A549 (cell line): ENCODE measurements at regions not wholly inside any gene's neighbourhood (a gene's known extent, or its start where the extent isn't known, plus 50 kb on each side); places are given as distances from the start of the nearest gene placed in this dataset.

Experiments used
- BHLHE40 ChIP-seq: IDR thresholded peaks from 2 replicates; pipeline ENCODE4 v1.6.1; 2012; ENCODE audit warnings: low read depth, low read length, inconsistent platforms
- CBX8 ChIP-seq: fragments of 200-600 bp; sonication (generic); IDR thresholded peaks from 2 replicates; pipeline ENCODE4 v1.6.1; 2016
- CEBPB ChIP-seq, 2 experiments: fragments of >200 bp in 1 of 2; sonication (Bioruptor Twin) in 1 of 2; formaldehyde crosslinking in 1 of 2; IDR thresholded peaks; 2 replicates each; pipeline ENCODE4 v1.6.1; 2012 to 2016
- EP300 ChIP-seq, 2 experiments: fragments of >200 bp; sonication (Bioruptor Twin); formaldehyde crosslinking; IDR thresholded peaks; 2 replicates in 1 of 2; 3 replicates in 1 of 2; pipeline ENCODE4 v1.6.1; 2016 to 2017
- ESRRA ChIP-seq: fragments of 150-350 bp; IDR thresholded peaks from 2 replicates; pipeline ENCODE4 v1.6.1; 2014; ENCODE audit warnings: mild to moderate bottlenecking, low read length, borderline replicate concordance
- JUNB ChIP-seq: fragments of >200 bp; sonication (Bioruptor Twin); formaldehyde crosslinking; IDR thresholded peaks from 2 replicates; pipeline ENCODE4 v1.6.1; 2016
- NFE2L2 ChIP-seq: fragments of 150-350 bp; conservative IDR thresholded peaks from 2 replicates; pipeline ENCODE4 v1.6.1; 2014; ENCODE audit warnings: low read length
- POLR2A ChIP-seq: IDR thresholded peaks from 2 replicates; pipeline ENCODE4 v1.6.1; 2012; ENCODE audit warnings: mild to moderate bottlenecking, low read length
- RFX5 ChIP-seq: fragments of 450-650 bp; IDR thresholded peaks from 2 replicates; pipeline ENCODE4 v1.7.1; 2014; ENCODE audit warnings: antibody characterized with exemption, mild to moderate bottlenecking, moderate library complexity
- TF ChIP-seq, protein P1 (sequence below): fragments of 250-450 bp; sonication (Bioruptor Pico); IDR thresholded peaks from 2 replicates; pipeline ENCODE4 v1.5.0; 2021; ENCODE audit warnings: mild to moderate bottlenecking, moderate library complexity, borderline replicate concordance
- TF ChIP-seq, protein P2 (sequence below): fragments of >200 bp; sonication (Bioruptor Twin); formaldehyde crosslinking; IDR thresholded peaks from 3 replicates; pipeline ENCODE4 v1.5.1; 2016

DNA sequence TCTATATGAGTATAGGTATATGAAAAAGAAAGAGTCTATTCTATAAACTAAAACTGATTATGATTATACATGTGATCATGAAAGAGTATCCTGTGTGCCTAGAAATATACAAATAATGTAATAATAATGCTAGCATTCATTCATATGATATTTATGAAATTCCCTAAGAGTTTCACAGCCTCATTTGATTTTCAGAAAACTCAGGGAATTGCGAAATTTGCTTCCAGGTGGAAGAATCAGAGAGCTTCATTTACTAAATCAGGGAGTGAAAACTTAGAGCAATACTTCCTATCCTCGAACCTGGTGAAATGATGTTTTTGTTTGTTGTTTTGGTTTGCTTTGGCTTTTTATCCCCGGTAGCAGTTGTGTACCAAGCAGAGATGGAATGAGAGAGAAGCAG is 1105.7 kb upstream of the SLIT2 start:
- TF ChIP-seq, protein P1, sequence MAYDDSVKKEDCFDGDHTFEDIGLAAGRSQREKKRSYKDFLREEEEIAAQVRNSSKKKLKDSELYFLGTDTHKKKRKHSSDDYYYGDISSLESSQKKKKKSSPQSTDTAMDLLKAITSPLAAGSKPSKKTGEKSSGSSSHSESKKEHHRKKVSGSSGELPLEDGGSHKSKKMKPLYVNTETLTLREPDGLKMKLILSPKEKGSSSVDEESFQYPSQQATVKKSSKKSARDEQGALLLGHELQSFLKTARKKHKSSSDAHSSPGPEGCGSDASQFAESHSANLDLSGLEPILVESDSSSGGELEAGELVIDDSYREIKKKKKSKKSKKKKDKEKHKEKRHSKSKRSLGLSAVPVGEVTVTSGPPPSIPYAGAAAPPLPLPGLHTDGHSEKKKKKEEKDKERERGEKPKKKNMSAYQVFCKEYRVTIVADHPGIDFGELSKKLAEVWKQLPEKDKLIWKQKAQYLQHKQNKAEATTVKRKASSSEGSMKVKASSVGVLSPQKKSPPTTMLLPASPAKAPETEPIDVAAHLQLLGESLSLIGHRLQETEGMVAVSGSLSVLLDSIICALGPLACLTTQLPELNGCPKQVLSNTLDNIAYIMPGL: no peak
- TF ChIP-seq, protein P2, sequence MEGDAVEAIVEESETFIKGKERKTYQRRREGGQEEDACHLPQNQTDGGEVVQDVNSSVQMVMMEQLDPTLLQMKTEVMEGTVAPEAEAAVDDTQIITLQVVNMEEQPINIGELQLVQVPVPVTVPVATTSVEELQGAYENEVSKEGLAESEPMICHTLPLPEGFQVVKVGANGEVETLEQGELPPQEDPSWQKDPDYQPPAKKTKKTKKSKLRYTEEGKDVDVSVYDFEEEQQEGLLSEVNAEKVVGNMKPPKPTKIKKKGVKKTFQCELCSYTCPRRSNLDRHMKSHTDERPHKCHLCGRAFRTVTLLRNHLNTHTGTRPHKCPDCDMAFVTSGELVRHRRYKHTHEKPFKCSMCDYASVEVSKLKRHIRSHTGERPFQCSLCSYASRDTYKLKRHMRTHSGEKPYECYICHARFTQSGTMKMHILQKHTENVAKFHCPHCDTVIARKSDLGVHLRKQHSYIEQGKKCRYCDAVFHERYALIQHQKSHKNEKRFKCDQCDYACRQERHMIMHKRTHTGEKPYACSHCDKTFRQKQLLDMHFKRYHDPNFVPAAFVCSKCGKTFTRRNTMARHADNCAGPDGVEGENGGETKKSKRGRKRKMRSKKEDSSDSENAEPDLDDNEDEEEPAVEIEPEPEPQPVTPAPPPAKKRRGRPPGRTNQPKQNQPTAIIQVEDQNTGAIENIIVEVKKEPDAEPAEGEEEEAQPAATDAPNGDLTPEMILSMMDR: no peak
- TF ChIP-seq POLR2A (no peak), CEBPB (IDR thresholded peaks at IDR 0.05) (no peak), RFX5 (no peak), EP300 (IDR thresholded peaks at IDR 0.05) (no peak), NFE2L2 (no peak), BHLHE40 (no peak), CBX8 (no peak), JUNB (no peak), ESRRA (no peak)
